Memory B cell (primary cell): ENCODE measurements at regions not wholly inside any gene's neighbourhood (a gene's known extent, or its start where the extent isn't known, plus 50 kb on each side); places are given as distances from the start of the nearest gene placed in this dataset.
"Not testable (repeated sequence)": the region's sequence is repeated elsewhere in the genome, so short reads cannot be mapped to it uniquely, and the experiment has no call there.

Experiments
- ATAC-seq: fragments of 150-1000 bp; cut with Tn5 transposase; 2 replicates; pipeline ENCODE4 v1.10.0; 2021; ENCODE audit warnings: low read depth, mild to moderate bottlenecking, moderate library complexity
- DNase-seq, 2 donors: peaks; one replicate each; pipeline ENCODE4 v3.0.0; 2022; ENCODE audit warnings: low spot score in 2 of 2
- H3K27ac Mint-ChIP-seq: one replicate; pipeline ENCODE4 v1.8.0; 2022; ENCODE audit warnings: mild to moderate bottlenecking, moderate library complexity, mixed read lengths
- H3K27me3 Mint-ChIP-seq: one replicate; pipeline ENCODE4 v1.8.0; 2022; ENCODE audit warnings: mixed read lengths
- H3K36me3 Mint-ChIP-seq: one replicate; pipeline ENCODE4 v1.8.0; 2022; ENCODE audit warnings: mild to moderate bottlenecking, mixed read lengths
- H3K4me1 Mint-ChIP-seq: one replicate; pipeline ENCODE4 v1.8.0; 2022; ENCODE audit warnings: mixed read lengths
- H3K4me3 Mint-ChIP-seq: one replicate; pipeline ENCODE4 v1.8.0; 2022; ENCODE audit warnings: mild to moderate bottlenecking, moderate library complexity, mixed read lengths
- H3K9me3 Mint-ChIP-seq: one replicate; pipeline ENCODE4 v1.8.0; 2022; ENCODE audit warnings: mixed read lengths

- Mint-ChIP-seq H3K27me3 (no peaks in the 10 kb centered on the region), H3K27ac (no peak overlapping the region), H3K4me1 (no peaks in the 10 kb centered on the region), H3K36me3 (no peaks in the 10 kb centered on the region), H3K4me3 (no peak overlapping the region), H3K9me3 (peaks cover 5% of the 10 kb centered on the region)
- DNase-seq: no peak
- no peak for ATAC-seq
Observed at GRCh38 chr14:45633220-45633984, 380.4 kb upstream of the MIS18BP1 start.

GRCh38 chr14:45621731-45622130 lies 368.7 kb upstream of the MIS18BP1 start:
- no peak for ATAC-seq
- no peaks in the 10 kb centered on the region for H3K27me3 Mint-ChIP-seq
- H3K9me3 Mint-ChIP-seq: peaks cover 8% of the 10 kb centered on the region
- no peaks in the 10 kb centered on the region for H3K4me1 Mint-ChIP-seq
- no peak overlapping the region for H3K4me3 Mint-ChIP-seq
- no peaks in the 10 kb centered on the region for H3K36me3 Mint-ChIP-seq
- no peak for DNase-seq
- H3K27ac Mint-ChIP-seq: no peak overlapping the region

GRCh38 chr14:45619831-45620230 lies 366.8 kb upstream of the MIS18BP1 start:
- no peaks in the 10 kb centered on the region for H3K36me3 Mint-ChIP-seq
- ATAC-seq: no peak
- H3K4me3 Mint-ChIP-seq: no peak overlapping the region
- DNase-seq: no peak
- H3K27ac Mint-ChIP-seq: no peak overlapping the region
- H3K9me3 Mint-ChIP-seq: peaks cover 6% of the 10 kb centered on the region
- H3K4me1 Mint-ChIP-seq: no peaks in the 10 kb centered on the region
- no peaks in the 10 kb centered on the region for H3K27me3 Mint-ChIP-seq

- Mint-ChIP-seq H3K4me1 (no peaks in the 10 kb centered on the region), H3K9me3 (no peaks in the 10 kb centered on the region), H3K36me3 (no peaks in the 10 kb centered on the region), H3K27ac (no peak overlapping the region), H3K27me3 (no peaks in the 10 kb centered on the region), H3K4me3 (no peak overlapping the region)
- no peak for ATAC-seq
- no peak for DNase-seq
Observed at GRCh38 chr14:45610318-45610717, 357.3 kb upstream of the MIS18BP1 start.

- Mint-ChIP-seq H3K27ac (no peak overlapping the region), H3K4me3 (no peak overlapping the region), H3K9me3 (peaks cover 5% of the 10 kb centered on the region), H3K36me3 (no peaks in the 10 kb centered on the region), H3K27me3 (no peaks in the 10 kb centered on the region), H3K4me1 (no peaks in the 10 kb centered on the region)
- DNase-seq (no peak), ATAC-seq (no peak)
Observed at GRCh38 chr14:45587142-45587541, 334.1 kb upstream of the MIS18BP1 start.

GRCh38 chr14:45559626-45560025 lies 306.6 kb upstream of the MIS18BP1 start:
- H3K4me3 Mint-ChIP-seq: no peak overlapping the region

GRCh38 chr14:45558183-45558582 lies 305.2 kb upstream of the MIS18BP1 start:
- Mint-ChIP-seq H3K27me3 (no peaks in the 10 kb centered on the region), H3K36me3 (no peaks in the 10 kb centered on the region), H3K4me3 (no peak overlapping the region), H3K9me3 (no peaks in the 10 kb centered on the region), H3K27ac (no peak overlapping the region), H3K4me1 (no peaks in the 10 kb centered on the region)
- DNase-seq (no peak), ATAC-seq (no peak)

More at GRCh38 chr14:45559626-45560025, 306.6 kb upstream of the MIS18BP1 start:
- Mint-ChIP-seq H3K27ac (no peak overlapping the region), H3K9me3 (no peaks in the 10 kb centered on the region), H3K36me3 (no peaks in the 10 kb centered on the region), H3K27me3 (no peaks in the 10 kb centered on the region), H3K4me1 (no peaks in the 10 kb centered on the region)
- DNase-seq (no peak), ATAC-seq (no peak)

GRCh38 chr14:45553981-45554380 lies 301.0 kb upstream of the MIS18BP1 start:
- DNase-seq (no peak), ATAC-seq (no peak)
- H3K36me3 Mint-ChIP-seq: no peaks in the 10 kb centered on the region
- H3K4me1 Mint-ChIP-seq: no peaks in the 10 kb centered on the region
- no peaks in the 10 kb centered on the region for H3K9me3 Mint-ChIP-seq
- no peak overlapping the region for H3K27ac Mint-ChIP-seq
- no peaks in the 10 kb centered on the region for H3K27me3 Mint-ChIP-seq
- H3K4me3 Mint-ChIP-seq: no peak overlapping the region

GRCh38 chr14:45551240-45551820 lies 298.3 kb upstream of the MIS18BP1 start:
- H3K4me3 Mint-ChIP-seq, H3K4me1 Mint-ChIP-seq, H3K27me3 Mint-ChIP-seq, H3K36me3 Mint-ChIP-seq, H3K9me3 Mint-ChIP-seq, H3K27ac Mint-ChIP-seq, ATAC-seq, DNase-seq: not testable (repeated sequence)

GRCh38 chr14:45531022-45531421 lies 278.0 kb upstream of the MIS18BP1 start:
- no peak for ATAC-seq
- H3K4me3 Mint-ChIP-seq: no peak overlapping the region
- H3K27ac Mint-ChIP-seq: no peak overlapping the region
- H3K9me3 Mint-ChIP-seq: peaks cover 11% of the 10 kb centered on the region
- no peak for DNase-seq
- H3K36me3 Mint-ChIP-seq: no peaks in the 10 kb centered on the region
- no peaks in the 10 kb centered on the region for H3K27me3 Mint-ChIP-seq
- H3K4me1 Mint-ChIP-seq: no peaks in the 10 kb centered on the region

GRCh38 chr14:45526715-45527549 lies 273.9 kb upstream of the MIS18BP1 start:
- no peaks in the 10 kb centered on the region for H3K36me3 Mint-ChIP-seq
- no peak for DNase-seq

GRCh38 chr14:45519766-45520165 lies 266.8 kb upstream of the MIS18BP1 start:
- Mint-ChIP-seq H3K4me1 (no peaks in the 10 kb centered on the region), H3K9me3 (peaks cover 4% of the 10 kb centered on the region), H3K27ac (no peak overlapping the region), H3K27me3 (no peaks in the 10 kb centered on the region), H3K4me3 (no peak overlapping the region), H3K36me3 (no peaks in the 10 kb centered on the region)
- DNase-seq: no peak
- ATAC-seq: no peak

More at GRCh38 chr14:45526715-45527549, 273.9 kb upstream of the MIS18BP1 start:
- Mint-ChIP-seq H3K27me3 (no peaks in the 10 kb centered on the region), H3K9me3 (peaks cover 6% of the 10 kb centered on the region), H3K4me3 (no peak overlapping the region), H3K4me1 (no peaks in the 10 kb centered on the region), H3K27ac (no peak overlapping the region)
- ATAC-seq: no peak

GRCh38 chr14:45492876-45493275 lies 239.9 kb upstream of the MIS18BP1 start:
- H3K36me3 Mint-ChIP-seq: no peaks in the 10 kb centered on the region
- H3K4me1 Mint-ChIP-seq: no peaks in the 10 kb centered on the region
- H3K9me3 Mint-ChIP-seq: peaks cover 2% of the 10 kb centered on the region
- no peak for ATAC-seq
- DNase-seq: no peak
- no peak overlapping the region for H3K4me3 Mint-ChIP-seq
- H3K27ac Mint-ChIP-seq: no peak overlapping the region
- H3K27me3 Mint-ChIP-seq: no peaks in the 10 kb centered on the region

- Mint-ChIP-seq H3K4me3 (no peak overlapping the region), H3K9me3 (peaks cover 2% of the 10 kb centered on the region), H3K27ac (no peak overlapping the region), H3K4me1 (no peaks in the 10 kb centered on the region), H3K27me3 (no peaks in the 10 kb centered on the region), H3K36me3 (no peaks in the 10 kb centered on the region)
- DNase-seq (no peak), ATAC-seq (no peak)
Observed at GRCh38 chr14:45491914-45492313, 238.9 kb upstream of the MIS18BP1 start.
